A549 (cell line): ENCODE measurements at regions not wholly inside any gene's neighbourhood (a gene's known extent, or its start where the extent isn't known, plus 50 kb on each side); places are given as distances from the start of the nearest gene placed in this dataset.

Experiments
- ATAC-seq, 2 experiments: fragments of 200-7000 bp in 1 of 2; fragments of >200 bp in 1 of 2; cut with Nextera tagmentation in 1 of 2; cut with Tn5 transposase in 1 of 2; 3 replicates each; pipeline versions ENCODE4 v1.8.0 to v1.9.1; 2018 to 2020; ENCODE audit warnings: mild to moderate bottlenecking in 1 of 2, moderate library complexity in 1 of 2
- CTCF ChIA-PET: fragments of 300-600 bp; sonication (Branson Sonifier 250); formaldehyde crosslinking; extraction: SDS; loops from one replicate; lab custom pipeline; 2021; ENCODE audit warnings: antibody characterized with exemption, inconsistent platforms; lab: Yijun Ruan, JAX
- POLR2A ChIA-PET: fragments of 350-600 bp; formaldehyde crosslinking; extraction: SDS; loops from one replicate; lab custom pipeline; 2021; ENCODE audit warnings: antibody characterized with exemption, inconsistent platforms; lab: Yijun Ruan, JAX
- DNase-seq, 2 experiments: peaks; one replicate each; pipeline versions ENCODE4 v3.0.0 to v3.0.0-alpha.2; 2011 to 2016; ENCODE audit warnings: low read depth in 1 of 2, low spot score in 1 of 2
- FAIRE-seq: peaks from 2 replicates; lab custom pipeline; 2011; peaks lifted over from hg19 to GRCh38; lab: Jason Lieb, UNC
- H3K27ac ChIP-seq, 2 experiments: fragments of >200 bp; sonication (Bioruptor Twin); formaldehyde crosslinking; 3 replicates each; pipeline ENCODE4 v1.5.1; 2016 to 2017
- H3K4me1 ChIP-seq: fragments of >200 bp; sonication (Bioruptor Twin); formaldehyde crosslinking; 3 replicates; pipeline ENCODE4 v1.6.1; 2016
- H3K4me2 ChIP-seq: fragments of >200 bp; sonication (Bioruptor Twin); formaldehyde crosslinking; 3 replicates; pipeline ENCODE4 v1.6.1; 2016
- H3K4me3 ChIP-seq: fragments of >200 bp; sonication (Bioruptor Twin); formaldehyde crosslinking; 3 replicates; pipeline ENCODE4 v1.5.1; 2016
- H3K9me3 ChIP-seq: fragments of >200 bp; sonication (Bioruptor Twin); formaldehyde crosslinking; 3 replicates; pipeline ENCODE4 v1.6.1; 2016
- ATOH8 ChIP-seq: fragments of 250-450 bp; sonication (Bioruptor Pico); IDR thresholded peaks from 2 replicates; pipeline ENCODE4 v1.5.0; 2020; ENCODE audit warnings: low read depth, mild to moderate bottlenecking, moderate library complexity
- CEBPB ChIP-seq, 2 experiments: fragments of >200 bp in 1 of 2; sonication (Bioruptor Twin) in 1 of 2; formaldehyde crosslinking in 1 of 2; IDR thresholded peaks; 2 replicates each; pipeline ENCODE4 v1.6.1; 2012 to 2016
- CTCF ChIP-seq: fragments of >200 bp; sonication (Bioruptor Twin); formaldehyde crosslinking; IDR thresholded peaks from 3 replicates; pipeline ENCODE4 v1.5.1; 2016
- EHF ChIP-seq: fragments of 250-450 bp; sonication (Bioruptor Pico); IDR thresholded peaks from 2 replicates; pipeline ENCODE4 v1.5.0; 2020; ENCODE audit warnings: mild to moderate bottlenecking
- GATA3 ChIP-seq: IDR thresholded peaks from 2 replicates; pipeline ENCODE4 v1.6.1; 2012; ENCODE audit warnings: borderline replicate concordance
- HMGXB4 ChIP-seq: fragments of 250-450 bp; sonication (Bioruptor Pico); IDR thresholded peaks from 2 replicates; pipeline ENCODE4 v1.5.0; 2021; ENCODE audit warnings: mild to moderate bottlenecking, moderate library complexity, borderline replicate concordance
- KDM1A ChIP-seq: fragments of 200-600 bp; sonication (generic); IDR thresholded peaks from 2 replicates; pipeline ENCODE4 v1.6.1; 2016; ENCODE audit warnings: low read depth, mild to moderate bottlenecking
- MAFK ChIP-seq: fragments of 450-650 bp; IDR thresholded peaks from 2 replicates; pipeline ENCODE4 v1.6.1; 2014; ENCODE audit not compliant: partially characterized antibody
- MAX ChIP-seq: IDR thresholded peaks from 2 replicates; pipeline ENCODE4 v1.6.1; 2012
- NFE2L2 ChIP-seq: fragments of 150-350 bp; conservative IDR thresholded peaks from 2 replicates; pipeline ENCODE4 v1.6.1; 2014; ENCODE audit warnings: low read length
- RFX5 ChIP-seq: fragments of 450-650 bp; IDR thresholded peaks from 2 replicates; pipeline ENCODE4 v1.7.1; 2014; ENCODE audit warnings: antibody characterized with exemption, mild to moderate bottlenecking, moderate library complexity
- SREBF2 ChIP-seq: fragments of 450-650 bp; IDR thresholded peaks from 2 replicates; pipeline ENCODE4 v1.6.1; 2014; ENCODE audit warnings: mild to moderate bottlenecking, moderate library complexity
- WGBS: methylation state at CpG from one replicate; pipeline ENCODE4 v1.1.6; 2017; ENCODE audit errors: missing lambda C conversion rate; 5-methylcytosine and 5-hydroxymethylcytosine counted together
- TF ChIP-seq, protein P1 (sequence below): fragments of >200 bp; sonication (Bioruptor Twin); formaldehyde crosslinking; IDR thresholded peaks from 3 replicates; pipeline ENCODE4 v1.6.1; 2016

- H3K27ac ChIP-seq: peak overlapping the region in 1 of 2 experiments; percentile 58; a peak in 1 of 6 replicates
- peaks cover 13% of the 10 kb centered on the region; the same call in 2 of the 3 replicates for H3K4me1 ChIP-seq
- WGBS: 82% methylated on average over 9 of the region's 10 CpGs
- no peak for TF ChIP-seq CTCF
- TF ChIP-seq ATOH8: no peak
- TF ChIP-seq CEBPB (IDR thresholded peaks at IDR 0.05): no peak
- no peak for TF ChIP-seq EHF
- TF ChIP-seq RFX5: no peak
- no peak for TF ChIP-seq HMGXB4
- TF ChIP-seq GATA3: no peak
- no peak for TF ChIP-seq MAFK
- TF ChIP-seq NFE2L2: no peak
- TF ChIP-seq, protein P1, sequence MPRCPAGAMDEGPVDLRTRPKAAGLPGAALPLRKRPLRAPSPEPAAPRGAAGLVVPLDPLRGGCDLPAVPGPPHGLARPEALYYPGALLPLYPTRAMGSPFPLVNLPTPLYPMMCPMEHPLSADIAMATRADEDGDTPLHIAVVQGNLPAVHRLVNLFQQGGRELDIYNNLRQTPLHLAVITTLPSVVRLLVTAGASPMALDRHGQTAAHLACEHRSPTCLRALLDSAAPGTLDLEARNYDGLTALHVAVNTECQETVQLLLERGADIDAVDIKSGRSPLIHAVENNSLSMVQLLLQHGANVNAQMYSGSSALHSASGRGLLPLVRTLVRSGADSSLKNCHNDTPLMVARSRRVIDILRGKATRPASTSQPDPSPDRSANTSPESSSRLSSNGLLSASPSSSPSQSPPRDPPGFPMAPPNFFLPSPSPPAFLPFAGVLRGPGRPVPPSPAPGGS: no peak
- ATAC-seq (no peak), FAIRE-seq (no peak), DNase-seq (no peak)
- ChIA-PET POLR2A (no interaction called here), CTCF (no interaction called here)
- H3K4me2 ChIP-seq: no peak overlapping the region
- no peaks in the 10 kb centered on the region for H3K9me3 ChIP-seq
- H3K4me3 ChIP-seq: no peak overlapping the region
Measured at GRCh38 chr22:48340191-48340590, 1487.5 kb downstream of the BRD1 start.

DNA sequence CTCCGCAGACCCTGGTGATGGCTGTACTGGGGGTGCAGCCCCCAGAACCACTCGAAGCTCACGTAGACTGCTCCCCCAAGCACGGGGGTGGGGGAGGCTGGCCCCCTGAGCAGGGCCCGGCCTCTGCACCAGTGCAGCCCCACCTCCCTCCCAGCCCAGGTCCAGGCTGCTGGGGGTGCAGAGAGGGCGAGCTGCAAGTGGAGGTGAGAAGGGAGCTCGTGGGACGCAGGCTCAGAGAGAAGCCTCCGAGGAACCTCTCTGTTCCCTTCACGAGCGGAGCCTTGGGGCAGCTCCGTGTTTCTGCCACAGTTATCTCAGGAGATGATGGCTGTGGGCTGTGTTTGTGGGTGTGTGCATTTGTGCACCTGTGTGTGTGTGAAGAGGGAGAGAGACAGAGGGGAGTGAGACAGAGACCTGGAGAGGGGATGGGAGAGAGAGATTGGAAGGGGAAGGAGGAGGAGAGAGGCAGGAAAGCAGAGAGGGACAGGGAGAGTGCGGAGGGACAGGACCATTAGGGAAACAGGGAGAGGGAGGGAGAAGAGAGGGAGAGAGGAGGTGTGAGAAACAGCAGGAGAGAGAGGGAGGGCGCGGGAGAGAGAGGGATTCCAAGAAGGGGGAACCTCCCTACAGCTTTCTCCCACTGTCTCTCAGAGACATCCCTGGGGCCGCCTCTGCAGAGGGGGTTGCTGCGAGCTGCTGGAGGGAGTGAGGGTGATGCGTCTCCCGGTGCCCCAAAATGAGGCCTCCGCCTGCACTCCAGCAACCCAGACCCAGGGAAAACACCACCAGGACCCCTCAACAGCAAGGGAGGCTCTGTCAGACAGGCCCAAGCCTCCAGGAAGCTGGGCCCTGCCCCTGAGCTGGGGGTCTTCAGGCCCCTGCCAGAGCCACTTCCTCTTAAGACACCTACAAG lies 1488.6 kb downstream of the BRD1 start:
- DNase-seq (no peak), ATAC-seq (no peak), FAIRE-seq (no peak)
- Histone ChIP-seq H3K27ac (peak overlapping the region in 1 of 2 experiments; percentile 58; a peak in 3 of 6 replicates), H3K4me2 (no peak overlapping the region), H3K4me3 (no peak overlapping the region), H3K4me1 (peaks cover 14% of the 10 kb centered on the region; the same call in 2 of the 3 replicates), H3K9me3 (no peaks in the 10 kb centered on the region)
- POLR2A ChIA-PET: no interaction called here
- 83% methylated on average over 17 of the region's 20 CpGs for WGBS
- TF ChIP-seq KDM1A: no peak
- CTCF ChIA-PET: no interaction called here

GRCh38 chr22:48337957-48338792 lies 1489.5 kb downstream of the BRD1 start:
- DNase-seq (no peak), ATAC-seq (no peak)
- peak overlapping the region in 1 of 2 experiments; percentile 58; a peak in 2 of 6 replicates for H3K27ac ChIP-seq
- H3K9me3 ChIP-seq: no peaks in the 10 kb centered on the region
- ChIA-PET CTCF (no interaction called here), POLR2A (no interaction called here)
- H3K4me3 ChIP-seq: no peak overlapping the region
- 72% methylated on average over 7 of the region's 17 CpGs for WGBS
- peaks cover 14% of the 10 kb centered on the region; the same call in 2 of the 3 replicates for H3K4me1 ChIP-seq
- no peak for TF ChIP-seq MAX
- no peak for TF ChIP-seq SREBF2
- TF ChIP-seq, all 56 proteins: peak for 0
- no peak for FAIRE-seq
- no peak overlapping the region for H3K4me2 ChIP-seq
